ENCODE measurements at regions not wholly inside any gene's neighbourhood (a gene's known extent, or its start where the extent isn't known, plus 50 kb on each side); places are given as distances from the start of the nearest gene placed in this dataset.

DNA sequence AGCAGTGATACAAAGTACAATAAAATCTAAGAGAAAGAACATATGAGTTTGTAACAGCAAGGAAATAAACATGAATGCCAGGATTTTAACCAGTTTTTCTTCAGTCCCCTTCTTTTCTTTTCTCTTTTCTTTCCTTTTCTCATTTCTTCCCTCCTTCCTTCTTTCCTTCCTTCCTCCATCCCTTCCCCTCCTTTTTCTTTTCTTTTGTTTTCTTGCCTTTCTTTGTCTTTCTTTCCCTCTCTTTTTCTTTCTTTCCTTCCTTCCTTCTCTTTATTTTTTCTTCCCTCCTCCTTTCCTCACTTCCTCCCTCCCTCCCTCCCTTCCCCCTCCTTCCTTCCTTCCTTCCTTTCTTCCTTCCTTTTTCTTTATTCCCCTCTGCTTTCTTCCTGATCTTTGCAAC, 142.8 kb upstream of the SYT4 start:
- TF ChIP-seq POLR2A (IDR thresholded peaks at IDR 0.05), result no peak
- no peak for TF ChIP-seq POLR2AphosphoS5 (IDR thresholded peaks at IDR 0.05)
- TF ChIP-seq, protein P1, sequence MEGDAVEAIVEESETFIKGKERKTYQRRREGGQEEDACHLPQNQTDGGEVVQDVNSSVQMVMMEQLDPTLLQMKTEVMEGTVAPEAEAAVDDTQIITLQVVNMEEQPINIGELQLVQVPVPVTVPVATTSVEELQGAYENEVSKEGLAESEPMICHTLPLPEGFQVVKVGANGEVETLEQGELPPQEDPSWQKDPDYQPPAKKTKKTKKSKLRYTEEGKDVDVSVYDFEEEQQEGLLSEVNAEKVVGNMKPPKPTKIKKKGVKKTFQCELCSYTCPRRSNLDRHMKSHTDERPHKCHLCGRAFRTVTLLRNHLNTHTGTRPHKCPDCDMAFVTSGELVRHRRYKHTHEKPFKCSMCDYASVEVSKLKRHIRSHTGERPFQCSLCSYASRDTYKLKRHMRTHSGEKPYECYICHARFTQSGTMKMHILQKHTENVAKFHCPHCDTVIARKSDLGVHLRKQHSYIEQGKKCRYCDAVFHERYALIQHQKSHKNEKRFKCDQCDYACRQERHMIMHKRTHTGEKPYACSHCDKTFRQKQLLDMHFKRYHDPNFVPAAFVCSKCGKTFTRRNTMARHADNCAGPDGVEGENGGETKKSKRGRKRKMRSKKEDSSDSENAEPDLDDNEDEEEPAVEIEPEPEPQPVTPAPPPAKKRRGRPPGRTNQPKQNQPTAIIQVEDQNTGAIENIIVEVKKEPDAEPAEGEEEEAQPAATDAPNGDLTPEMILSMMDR (IDR thresholded peaks at IDR 0.05), result no peak
